ENCODE measurements at regions not wholly inside any gene's neighbourhood (a gene's known extent, or its start where the extent isn't known, plus 50 kb on each side); places are given as distances from the start of the nearest gene placed in this dataset.

DNA sequence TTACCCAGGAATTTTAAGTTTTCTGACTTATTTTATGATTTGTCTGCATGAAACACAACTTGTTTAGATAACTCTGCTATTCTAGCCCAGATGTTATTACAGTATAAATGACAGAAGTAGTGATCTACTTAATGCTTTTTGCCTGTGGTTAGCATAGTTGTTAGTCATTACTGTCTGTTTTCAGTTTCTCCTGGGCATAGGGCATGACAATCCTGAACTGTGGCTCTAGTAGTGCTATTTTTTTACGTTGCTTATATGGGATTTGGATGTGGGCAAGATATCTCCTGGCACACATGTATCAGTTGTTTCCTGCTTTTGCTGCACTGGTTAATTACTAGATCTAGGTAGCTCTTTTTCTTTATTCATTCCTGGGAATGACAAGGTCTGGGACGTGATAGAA, 1005.8 kb downstream of the PCDH18 start (continued):
- TF ChIP-seq, protein P1, sequence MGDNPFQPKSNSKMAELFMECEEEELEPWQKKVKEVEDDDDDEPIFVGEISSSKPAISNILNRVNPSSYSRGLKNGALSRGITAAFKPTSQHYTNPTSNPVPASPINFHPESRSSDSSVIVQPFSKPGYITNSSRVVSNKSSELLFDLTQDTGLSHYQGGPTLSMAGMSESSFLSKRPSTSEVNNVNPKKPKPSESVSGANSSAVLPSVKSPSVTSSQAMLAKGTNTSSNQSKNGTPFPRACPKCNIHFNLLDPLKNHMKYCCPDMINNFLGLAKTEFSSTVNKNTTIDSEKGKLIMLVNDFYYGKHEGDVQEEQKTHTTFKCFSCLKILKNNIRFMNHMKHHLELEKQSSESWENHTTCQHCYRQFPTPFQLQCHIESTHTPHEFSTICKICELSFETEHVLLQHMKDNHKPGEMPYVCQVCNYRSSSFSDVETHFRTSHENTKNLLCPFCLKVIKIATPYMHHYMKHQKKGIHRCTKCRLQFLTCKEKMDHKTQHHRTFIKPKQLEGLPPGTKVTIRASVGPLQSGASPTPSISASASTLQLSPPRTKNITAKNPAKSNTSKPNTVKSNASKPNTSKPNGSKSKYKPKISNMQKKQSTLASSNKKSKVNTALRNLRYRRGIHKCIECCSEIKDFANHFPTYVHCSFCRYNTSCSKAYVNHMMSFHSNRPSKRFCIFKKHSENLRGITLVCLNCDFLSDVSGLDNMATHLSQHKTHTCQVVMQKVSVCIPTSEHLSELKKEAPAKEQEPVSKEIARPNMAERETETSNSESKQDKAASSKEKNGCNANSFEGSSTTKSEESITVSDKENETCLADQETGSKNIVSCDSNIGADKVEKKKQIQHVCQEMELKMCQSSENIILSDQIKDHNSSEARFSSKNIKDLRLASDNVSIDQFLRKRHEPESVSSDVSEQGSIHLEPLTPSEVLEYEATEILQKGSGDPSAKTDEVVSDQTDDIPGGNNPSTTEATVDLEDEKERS (tag by site-specific recombination; IDR thresholded peaks at IDR 0.05) = no peak

DNA sequence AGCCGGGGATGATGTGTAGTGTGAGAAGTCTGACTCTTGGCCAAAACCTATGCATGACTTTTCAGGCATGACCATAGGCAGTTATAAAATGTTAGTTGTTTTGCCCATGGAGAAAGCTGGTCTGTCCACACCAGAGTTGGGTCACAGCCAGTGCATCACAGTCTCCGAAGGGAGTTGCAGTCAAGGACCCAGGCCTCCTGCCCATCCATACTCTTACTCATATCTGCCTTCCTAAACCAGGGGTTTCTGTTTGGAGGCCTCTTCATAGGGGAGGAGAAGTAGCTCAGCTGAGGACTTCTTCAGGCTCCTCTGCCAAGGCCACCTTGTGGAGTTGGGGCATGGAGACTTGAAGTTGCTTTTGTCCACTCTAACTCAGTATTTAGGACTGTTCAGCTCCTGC, 1008.3 kb downstream of the PCDH18 start:
- no peaks in the 10 kb centered on the region for H3K4me1 ChIP-seq (ENCODE audit: control insufficient read depth, insufficient read depth, low read length)
- no peak overlapping the region for H3K27ac ChIP-seq (ENCODE audit: extremely low read depth, low read depth, low read length)
- H3K4me3 ChIP-seq (ENCODE audit: low read depth, low read length) = no peak overlapping the region
- H3K36me3 ChIP-seq (ENCODE audit: control insufficient read depth in 2 of 2, insufficient read depth in 1 of 2, low read length in 2 of 2) = no peaks in the 10 kb centered on the region
- H3K9me3 ChIP-seq (ENCODE audit: control insufficient read depth, insufficient read depth, low read depth, low read length) = no peaks in the 10 kb centered on the region
- CTCF ChIA-PET = interaction anchor here (0.6 kb wide), 1 partner anchor 118 kb away, joined by 4 read pairs; no protein-coding TSS in a partner anchor
- POLR2A ChIA-PET = no interaction called here
- TF ChIP-seq GLI4 (tag by site-specific recombination; IDR thresholded peaks at IDR 0.05) (no peak), ZNF776 (tag by site-specific recombination; IDR thresholded peaks at IDR 0.05; ENCODE audit: borderline replicate concordance) (no peak), FEZF1 (tag by site-specific recombination; IDR thresholded peaks at IDR 0.05) (no peak), ZNF175 (tag by site-specific recombination; IDR thresholded peaks at IDR 0.05) (no peak), OVOL3 (tag by site-specific recombination; IDR thresholded peaks at IDR 0.05) (no peak), HOXA7 (CRISPR knock-in tag; IDR thresholded peaks at IDR 0.05; ENCODE audit: borderline replicate concordance) (no peak), ZNF48 (tag by site-specific recombination; IDR thresholded peaks at IDR 0.05) (no peak), REPIN1 (tag by site-specific recombination; IDR thresholded peaks at IDR 0.05; ENCODE audit: low read depth) (no peak), ZNF2 (tag by site-specific recombination; IDR thresholded peaks at IDR 0.05) (no peak), ZNF138 (tag by site-specific recombination; IDR thresholded peaks at IDR 0.05; ENCODE audit: borderline replicate concordance) (no peak), ZNF664 (tag by site-specific recombination; IDR thresholded peaks at IDR 0.05) (no peak), ZNF239 (tag by site-specific recombination; IDR thresholded peaks at IDR 0.05) (no peak), IKZF3 (tag by site-specific recombination; IDR thresholded peaks at IDR 0.05) (no peak), ZNF121 (tag by site-specific recombination; IDR thresholded peaks at IDR 0.05) (no peak), ZNF174 (tag by site-specific recombination; IDR thresholded peaks at IDR 0.05) (no peak)
- TF ChIP-seq, protein P2, sequence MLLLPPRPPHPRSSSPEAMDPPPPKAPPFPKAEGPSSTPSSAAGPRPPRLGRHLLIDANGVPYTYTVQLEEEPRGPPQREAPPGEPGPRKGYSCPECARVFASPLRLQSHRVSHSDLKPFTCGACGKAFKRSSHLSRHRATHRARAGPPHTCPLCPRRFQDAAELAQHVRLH (tag by site-specific recombination; IDR thresholded peaks at IDR 0.05) = no peak
- TF ChIP-seq, protein P3, sequence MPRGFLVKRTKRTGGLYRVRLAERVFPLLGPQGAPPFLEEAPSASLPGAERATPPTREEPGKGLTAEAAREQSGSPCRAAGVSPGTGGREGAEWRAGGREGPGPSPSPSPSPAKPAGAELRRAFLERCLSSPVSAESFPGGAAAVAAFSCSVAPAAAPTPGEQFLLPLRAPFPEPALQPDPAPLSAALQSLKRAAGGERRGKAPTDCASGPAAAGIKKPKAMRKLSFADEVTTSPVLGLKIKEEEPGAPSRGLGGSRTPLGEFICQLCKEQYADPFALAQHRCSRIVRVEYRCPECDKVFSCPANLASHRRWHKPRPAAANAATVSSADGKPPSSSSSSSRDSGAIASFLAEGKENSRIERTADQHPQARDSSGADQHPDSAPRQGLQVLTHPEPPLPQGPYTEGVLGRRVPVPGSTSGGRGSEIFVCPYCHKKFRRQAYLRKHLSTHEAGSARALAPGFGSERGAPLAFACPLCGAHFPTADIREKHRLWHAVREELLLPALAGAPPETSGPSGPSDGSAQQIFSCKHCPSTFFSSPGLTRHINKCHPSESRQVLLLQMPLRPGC (tag by site-specific recombination; IDR thresholded peaks at IDR 0.05) = no peak

DNA sequence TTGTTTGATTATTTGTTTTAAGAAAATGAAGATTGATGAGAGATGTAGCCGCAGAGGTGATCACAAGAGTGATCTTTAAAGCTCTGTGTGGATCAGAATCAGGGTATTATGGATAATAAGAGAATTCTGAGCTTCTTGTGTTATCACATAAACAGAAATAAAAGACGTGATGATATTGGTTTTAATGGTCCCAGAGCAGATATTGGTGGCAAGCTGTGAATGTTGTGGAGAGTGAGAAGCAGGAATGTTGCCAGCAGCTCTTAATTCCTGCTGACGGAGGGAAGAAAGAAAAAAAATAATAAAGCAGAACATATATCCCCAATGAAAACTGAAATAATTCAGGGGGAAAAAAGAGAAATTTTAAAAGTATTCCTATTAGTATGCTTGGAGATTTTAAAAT, 1015.9 kb downstream of the PCDH18 start:
- POLR2A ChIA-PET = no interaction called here
- Histone ChIP-seq H3K9me3 (ENCODE audit: control insufficient read depth, insufficient read depth, low read depth, low read length) (no peaks in the 10 kb centered on the region), H3K36me3 (ENCODE audit: control insufficient read depth in 2 of 2, insufficient read depth in 1 of 2, low read length in 2 of 2) (no peaks in the 10 kb centered on the region), H3K4me3 (ENCODE audit: low read depth, low read length) (no peak overlapping the region), H3K4me1 (ENCODE audit: control insufficient read depth, insufficient read depth, low read length) (no peaks in the 10 kb centered on the region), H3K27ac (ENCODE audit: extremely low read depth, low read depth, low read length) (no peak overlapping the region)
- CTCF ChIA-PET = no interaction called here
- no peak for TF ChIP-seq TRIM28 (IDR thresholded peaks at IDR 0.05; ENCODE audit: borderline replicate concordance, low read length)
- no peak for TF ChIP-seq ZNF391 (tag by site-specific recombination; IDR thresholded peaks at IDR 0.05; ENCODE audit: borderline replicate concordance, low read depth)
- no peak for TF ChIP-seq ZNF112 (tag by site-specific recombination; IDR thresholded peaks at IDR 0.05)
- no peak for TF ChIP-seq ZNF341 (tag by site-specific recombination; IDR thresholded peaks at IDR 0.05; ENCODE audit: low read depth)
- no peak for TF ChIP-seq TCF7L2 (IDR thresholded peaks at IDR 0.05; ENCODE audit: borderline replicate concordance, low read depth, low read length)
- TF ChIP-seq ZNF223 (tag by site-specific recombination; IDR thresholded peaks at IDR 0.05) = no peak
- TF ChIP-seq, protein P4, sequence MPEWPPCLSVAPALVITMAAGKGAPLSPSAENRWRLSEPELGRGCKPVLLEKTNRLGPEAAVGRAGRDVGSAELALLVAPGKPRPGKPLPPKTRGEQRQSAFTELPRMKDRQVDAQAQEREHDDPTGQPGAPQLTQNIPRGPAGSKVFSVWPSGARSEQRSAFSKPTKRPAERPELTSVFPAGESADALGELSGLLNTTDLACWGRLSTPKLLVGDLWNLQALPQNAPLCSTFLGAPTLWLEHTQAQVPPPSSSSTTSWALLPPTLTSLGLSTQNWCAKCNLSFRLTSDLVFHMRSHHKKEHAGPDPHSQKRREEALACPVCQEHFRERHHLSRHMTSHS (tag by site-specific recombination; IDR thresholded peaks at IDR 0.05) = no peak
- TF ChIP-seq ZNF10 (tag by site-specific recombination; IDR thresholded peaks at IDR 0.05) = no peak
- no peak for TF ChIP-seq ZNF19 (tag by site-specific recombination; IDR thresholded peaks at IDR 0.05; ENCODE audit: low read depth)
- TF ChIP-seq SP2 (tag by site-specific recombination; IDR thresholded peaks at IDR 0.05) = no peak
- TF ChIP-seq ZNF214 (tag by site-specific recombination; IDR thresholded peaks at IDR 0.05; ENCODE audit: borderline replicate concordance) = no peak
- TF ChIP-seq ZNF133 (tag by site-specific recombination; IDR thresholded peaks at IDR 0.05) = no peak
- no peak for TF ChIP-seq ZNF558 (tag by site-specific recombination; IDR thresholded peaks at IDR 0.05)
- no peak for TF ChIP-seq ZNF416 (tag by site-specific recombination; IDR thresholded peaks at IDR 0.05)
